NCI-H82 (cell line): ENCODE measurements at regions not wholly inside any gene's neighbourhood (a gene's known extent, or its start where the extent isn't known, plus 50 kb on each side); places are given as distances from the start of the nearest gene placed in this dataset.

ENCODE experiments used
- DNase-seq: peaks from one replicate; lab custom pipeline; 2025; lab: John Stamatoyannopoulos, UW

- DNase-seq, result no peak
Measured at GRCh38 chr5:175285261-175285660, 158.7 kb downstream of the DRD1 start.

GRCh38 chr5:175284806-175285205 is 159.2 kb downstream of the DRD1 start:
- DNase-seq, result no peak

- DNase-seq, result no peak
Measured at GRCh38 chr5:175282611-175283225, 161.3 kb downstream of the DRD1 start.

GRCh38 chr5:175281714-175282113 is 162.3 kb downstream of the DRD1 start:
- no peak for DNase-seq

GRCh38 chr5:175281257-175281656 is 162.7 kb downstream of the DRD1 start:
- DNase-seq, result no peak

GRCh38 chr5:175279506-175279905 is 164.5 kb downstream of the DRD1 start:
- no peak for DNase-seq

GRCh38 chr5:175275748-175276147 is 168.2 kb downstream of the DRD1 start:
- no peak for DNase-seq

GRCh38 chr5:175275097-175275496 is 168.9 kb downstream of the DRD1 start:
- DNase-seq, result no peak

- DNase-seq, result no peak
Measured at GRCh38 chr5:175274171-175274570, 169.8 kb downstream of the DRD1 start.

- DNase-seq, result no peak
Measured at GRCh38 chr5:175264406-175264805, 179.6 kb downstream of the DRD1 start.

- DNase-seq, result no peak
Measured at GRCh38 chr5:175263776-175264175, 180.2 kb downstream of the DRD1 start.

- no peak for DNase-seq
Measured at GRCh38 chr5:175261526-175261925, 182.5 kb downstream of the DRD1 start.

- DNase-seq, result no peak
Measured at GRCh38 chr5:175261037-175261436, 182.9 kb downstream of the DRD1 start.

GRCh38 chr5:175257847-175258194 is 186.2 kb downstream of the DRD1 start:
- no peak for DNase-seq

GRCh38 chr5:175257128-175257846 is 186.7 kb downstream of the DRD1 start:
- DNase-seq, result no peak

- no peak for DNase-seq
Measured at GRCh38 chr5:175254155-175254554, 189.8 kb downstream of the DRD1 start.

- DNase-seq, result no peak
Measured at GRCh38 chr5:175253597-175253996, 190.4 kb downstream of the DRD1 start.

- no peak for DNase-seq
Measured at GRCh38 chr5:175252234-175252805, 191.7 kb downstream of the DRD1 start.

GRCh38 chr5:175250426-175250825 is 193.6 kb downstream of the DRD1 start:
- peak; percentile 91 for DNase-seq

GRCh38 chr5:175248416-175248905 is 195.5 kb downstream of the DRD1 start:
- DNase-seq, result no peak

GRCh38 chr5:175246889-175247520 is 197.0 kb downstream of the DRD1 start:
- no peak for DNase-seq

- DNase-seq, result no peak
Measured at GRCh38 chr5:175246242-175246888, 197.6 kb downstream of the DRD1 start.
